ENCODE measurements at regions not wholly inside any gene's neighbourhood (a gene's known extent, or its start where the extent isn't known, plus 50 kb on each side); places are given as distances from the start of the nearest gene placed in this dataset.
"Not testable (repeated sequence)": the region's sequence is repeated elsewhere in the genome, so short reads cannot be mapped to it uniquely, and the experiment has no call there.

DNA sequence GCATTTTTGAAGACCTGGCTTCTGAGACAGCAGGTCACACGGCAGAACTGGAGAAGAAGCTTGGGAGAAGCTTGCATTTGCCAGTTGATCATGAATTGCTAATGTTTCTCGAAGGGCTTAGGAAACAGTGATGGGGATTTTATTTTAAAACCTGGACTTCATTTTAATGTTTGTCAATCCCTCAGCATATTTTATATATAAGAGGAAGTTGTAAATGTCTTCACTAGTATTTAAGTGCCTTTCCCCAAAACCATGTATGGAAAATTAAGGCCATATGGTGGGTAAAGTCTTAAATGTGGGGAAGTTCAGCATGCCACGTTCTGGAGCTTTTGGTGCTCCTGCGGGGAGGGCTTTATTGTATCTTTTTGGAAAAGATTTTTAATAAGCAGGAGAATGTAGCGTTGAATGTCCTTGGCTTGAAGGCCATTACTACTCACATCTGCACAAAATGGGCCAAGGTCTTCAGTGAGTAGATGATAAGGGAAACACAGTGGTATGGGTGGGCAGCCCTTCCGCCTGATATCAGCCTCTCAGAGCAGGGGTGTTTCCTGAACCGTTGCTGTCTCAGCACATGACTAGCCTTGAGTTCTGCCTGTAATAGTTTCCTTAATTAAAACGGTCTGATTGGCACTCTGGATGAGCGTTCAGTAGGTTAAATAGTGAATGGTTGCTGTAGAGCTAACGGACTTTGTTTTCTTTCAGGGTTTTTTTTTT, 511.4 kb downstream of the PCNX1 start:
- no peak for DNase-seq (ENCODE audit: low read depth in 1 of 2, low spot score in 1 of 2)

DNA sequence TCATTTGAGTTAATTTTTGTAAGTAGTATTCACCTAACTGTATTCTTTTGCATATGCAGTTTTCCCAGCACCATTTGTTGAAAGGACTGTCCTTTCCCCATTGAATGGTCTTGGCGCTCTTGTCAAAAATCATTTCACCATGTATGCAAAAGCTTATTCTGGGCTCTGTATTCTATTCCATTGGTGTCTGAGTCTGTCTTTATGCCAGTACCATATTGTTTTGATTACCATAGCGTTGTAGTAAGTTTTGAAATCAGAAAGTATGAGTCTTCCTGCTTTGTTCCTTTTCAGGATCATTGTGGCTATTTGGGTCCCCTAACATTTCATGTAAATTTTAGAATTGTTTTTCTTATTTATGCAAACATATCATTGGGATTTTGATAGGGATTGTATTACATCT, 508.7 kb upstream of the RGS6 start:
- DNase-seq (ENCODE audit: low read depth in 1 of 2, low spot score in 1 of 2) = no peak

DNA sequence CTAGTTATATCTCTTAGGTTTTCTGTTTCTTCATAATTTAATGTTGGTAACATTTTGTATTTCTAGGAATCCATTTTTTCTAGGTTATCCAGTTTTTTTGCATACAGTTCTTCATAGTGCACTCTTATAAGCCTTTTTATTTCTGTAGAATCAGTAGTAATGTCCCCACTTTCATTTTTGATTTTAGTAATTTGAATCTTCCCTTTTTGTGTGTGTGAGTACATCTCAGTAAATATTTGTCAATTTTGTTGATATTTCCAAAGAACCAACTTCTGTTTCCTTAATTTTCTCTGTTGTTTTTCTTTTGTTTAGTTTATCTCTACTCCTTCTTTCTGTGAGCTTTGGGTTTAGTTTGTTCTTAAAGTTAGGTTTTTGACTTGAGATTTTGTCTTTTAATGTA, 507.3 kb upstream of the RGS6 start:
- DNase-seq (ENCODE audit: low read depth in 1 of 2, low spot score in 1 of 2) = no peak

DNA sequence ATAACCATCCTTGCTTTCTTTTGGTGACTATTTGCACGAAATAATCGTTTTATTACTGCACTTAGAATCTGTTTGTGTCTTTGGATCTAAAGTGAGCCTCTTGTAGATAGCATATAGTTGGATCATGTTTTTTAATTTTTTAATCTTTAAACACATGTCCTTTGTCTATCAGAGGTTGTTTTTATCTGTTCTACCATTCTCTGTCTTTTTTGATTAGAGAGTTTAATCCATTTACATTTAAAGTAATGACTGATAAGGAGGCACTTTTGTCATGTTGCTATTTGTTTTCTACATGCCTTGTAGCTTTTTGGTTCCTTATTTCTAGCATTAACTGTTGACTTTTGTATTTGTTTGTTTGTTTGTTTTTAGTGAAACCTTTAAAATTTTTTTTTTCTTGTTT, 506.2 kb upstream of the RGS6 start:
- no peak for DNase-seq (ENCODE audit: low read depth in 1 of 2, low spot score in 1 of 2)

DNA sequence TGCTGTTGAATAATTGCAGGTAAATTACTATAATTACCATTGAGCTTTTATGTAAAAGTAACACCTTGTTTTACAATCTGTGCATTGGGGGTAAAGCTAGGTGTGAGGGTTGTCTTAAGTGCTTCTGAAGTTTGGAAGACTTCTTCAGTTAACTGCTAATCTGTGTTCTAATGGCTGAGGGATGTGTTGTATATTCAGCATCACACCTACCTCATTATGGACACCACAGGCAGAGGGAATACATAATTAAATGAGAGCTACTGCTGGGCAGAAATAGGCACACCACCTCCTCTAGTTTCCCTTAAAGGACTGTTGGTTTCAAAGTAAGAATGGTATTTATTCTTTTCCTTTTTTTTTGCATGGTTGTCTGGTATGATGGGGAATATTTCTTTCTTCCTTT, 502.3 kb upstream of the RGS6 start:
- DNase-seq (ENCODE audit: low read depth in 1 of 2, low spot score in 1 of 2) = no peak

DNA sequence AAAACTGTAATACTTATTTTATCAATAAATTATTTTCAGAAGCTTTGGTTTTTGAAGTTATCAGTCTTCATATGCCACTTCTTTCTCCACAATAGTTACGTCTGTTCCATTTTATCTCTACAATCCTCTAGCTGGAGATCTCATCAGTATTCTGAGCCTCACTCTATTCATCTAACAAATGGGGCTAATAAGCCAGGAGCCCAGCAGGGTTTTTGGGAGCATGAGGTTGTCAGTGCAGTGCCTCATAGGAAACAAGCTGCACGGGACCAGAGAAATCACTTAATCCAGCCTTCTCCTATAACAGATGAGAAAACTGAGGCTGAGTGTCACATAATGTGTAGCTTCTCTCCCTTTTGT, 501.9 kb upstream of the RGS6 start:
- DNase-seq (ENCODE audit: low read depth in 1 of 2, low spot score in 1 of 2) = no peak

DNA sequence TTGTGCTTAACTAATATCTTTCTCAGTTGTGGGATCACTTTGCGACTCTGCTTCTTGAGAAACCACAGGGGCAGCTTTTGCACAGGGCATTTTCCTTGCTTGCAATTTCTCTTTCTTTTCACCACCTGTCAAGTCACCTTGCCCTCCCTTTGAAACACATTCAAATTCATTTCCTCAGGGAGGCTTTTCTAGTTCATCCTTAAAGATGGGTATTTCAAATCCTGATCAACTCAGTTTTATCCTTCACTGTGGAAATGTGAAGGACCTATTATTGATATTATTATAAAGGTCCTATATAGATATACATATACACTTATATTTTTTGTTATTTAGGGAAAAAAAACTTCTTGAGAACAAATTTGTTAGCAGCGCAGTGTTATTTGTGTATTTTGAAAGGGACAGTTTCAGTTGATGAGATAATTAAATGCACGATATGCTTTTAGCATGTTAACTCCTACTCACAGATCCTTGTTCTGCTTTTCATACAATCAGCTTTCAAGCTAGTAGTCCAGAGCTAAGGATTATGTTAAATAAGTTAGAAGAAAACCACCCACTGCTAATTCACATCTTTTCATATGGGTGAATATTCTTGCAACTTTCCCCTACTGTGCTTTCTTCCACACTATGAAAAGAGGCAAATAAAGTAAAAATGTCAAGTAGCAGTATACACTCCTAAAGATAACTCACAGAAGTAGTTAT, 501.4 kb upstream of the RGS6 start:
- DNase-seq (ENCODE audit: low read depth in 1 of 2, low spot score in 1 of 2) = no peak

DNA sequence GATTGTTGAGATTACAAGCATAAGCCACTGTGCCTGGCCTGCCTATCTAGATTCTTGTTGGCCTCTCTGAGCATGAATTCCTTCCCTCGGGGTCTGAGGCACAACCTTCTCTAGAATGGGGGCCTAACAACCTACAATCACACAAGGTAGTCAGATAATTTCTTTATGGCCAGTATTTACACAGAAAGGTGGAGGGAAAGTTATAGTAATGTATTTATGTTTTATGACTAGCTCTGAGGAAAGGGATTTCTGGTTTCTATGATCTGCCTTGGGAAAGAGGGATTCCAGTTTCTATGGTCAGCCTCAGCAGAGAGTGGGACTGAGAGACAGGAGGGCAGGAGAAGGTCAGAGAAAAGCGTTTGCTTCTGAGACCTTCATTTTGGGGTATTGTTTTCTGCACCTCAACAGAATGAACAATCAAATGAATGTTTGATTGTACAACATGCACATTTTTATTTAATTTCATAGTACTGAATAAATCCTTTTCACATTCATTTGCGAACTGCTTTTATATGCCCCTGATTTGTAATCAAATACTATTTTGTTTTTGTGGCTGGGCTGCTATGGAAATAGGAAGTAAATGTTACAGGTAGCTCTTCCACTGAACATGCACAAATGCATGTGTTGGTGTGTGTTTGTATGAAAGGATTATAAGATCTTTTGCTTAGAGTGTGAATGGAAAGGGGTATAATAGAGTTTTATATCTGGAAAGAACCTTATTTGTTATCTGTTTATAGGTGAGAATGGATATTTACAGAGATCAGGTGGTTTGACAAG, 499.7 kb upstream of the RGS6 start:
- DNase-seq (ENCODE audit: low read depth in 1 of 2, low spot score in 1 of 2) = no peak

DNA sequence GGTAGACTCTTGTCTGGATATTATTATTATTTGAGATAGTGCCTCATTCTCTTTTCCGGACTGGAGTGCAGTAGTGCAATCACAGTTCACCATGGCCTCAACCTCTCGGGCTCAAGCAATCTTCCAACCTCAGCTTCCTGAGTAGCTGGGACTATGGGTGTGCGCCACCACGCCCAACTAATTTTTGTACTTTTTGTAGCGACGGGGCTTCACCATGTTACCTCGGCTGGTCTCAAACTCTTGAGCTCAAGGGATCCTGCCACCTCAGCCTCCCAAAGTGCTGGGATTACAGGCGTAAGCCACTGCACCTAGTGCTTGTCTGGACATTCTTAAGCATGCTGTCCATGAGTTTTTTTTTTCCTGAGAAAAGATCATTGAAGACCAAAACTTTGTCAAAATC, 498.9 kb upstream of the RGS6 start:
- DNase-seq (ENCODE audit: low read depth in 1 of 2, low spot score in 1 of 2) = no peak

DNA sequence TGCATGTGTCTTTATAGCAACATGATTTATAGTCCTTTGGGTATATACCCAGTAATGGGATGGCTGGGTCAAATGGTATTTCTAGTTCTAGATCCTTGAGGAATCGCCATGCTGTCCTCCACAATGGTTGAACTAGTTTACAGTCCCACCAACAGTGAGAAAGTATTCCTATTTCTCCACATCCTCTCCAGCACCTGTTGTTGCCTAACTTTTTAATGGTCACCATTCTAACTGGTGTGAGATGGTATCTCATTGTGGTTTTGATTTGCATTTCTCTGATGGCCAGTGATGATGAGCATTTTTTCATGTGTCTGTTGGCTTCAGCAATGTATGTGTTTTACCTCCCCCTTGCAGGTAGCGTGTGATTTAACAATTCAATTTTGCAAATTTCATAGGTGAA, 496.6 kb upstream of the RGS6 start:
- not testable (repeated sequence) for DNase-seq (ENCODE audit: low read depth in 1 of 2, low spot score in 1 of 2)

DNA sequence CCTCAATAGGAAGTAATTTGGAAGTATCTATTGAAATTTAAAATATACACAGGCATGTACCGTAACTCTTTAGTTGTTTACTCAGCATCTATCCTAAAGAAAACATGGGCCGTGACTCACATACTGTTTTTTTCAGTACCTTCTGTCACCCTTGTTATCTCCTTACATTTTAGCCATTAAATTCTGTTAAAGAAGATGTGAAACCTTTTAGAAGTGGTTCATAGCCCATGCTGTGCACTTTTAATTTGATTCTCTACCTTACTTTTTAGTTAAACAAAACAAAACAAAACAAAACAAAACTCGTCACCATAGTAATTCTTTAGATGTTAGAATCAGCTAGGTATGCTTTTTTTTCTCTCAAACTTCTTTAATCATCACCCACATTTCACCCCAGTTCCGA, 494.4 kb upstream of the RGS6 start:
- DNase-seq (ENCODE audit: low read depth in 1 of 2, low spot score in 1 of 2) = no peak

DNA sequence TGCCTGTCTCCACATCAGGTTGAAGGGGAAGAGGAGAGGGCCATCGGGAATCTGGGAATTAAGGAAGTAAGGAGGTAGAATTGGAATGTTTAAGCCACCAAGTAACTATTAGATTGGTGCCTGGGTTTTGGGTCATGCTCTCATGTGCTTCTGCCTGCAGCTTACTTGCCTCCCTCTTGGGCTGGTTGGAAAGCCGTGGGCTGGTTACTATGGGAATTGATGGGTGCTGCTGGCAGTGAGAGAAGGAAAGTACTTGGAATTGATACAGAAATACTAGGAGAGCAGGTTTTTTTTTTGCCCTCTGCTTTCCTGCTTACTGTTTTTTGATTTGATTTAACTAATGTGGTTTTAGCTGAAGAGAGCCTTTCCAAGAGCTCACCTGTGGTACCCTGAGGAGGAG, 493.5 kb upstream of the RGS6 start:
- DNase-seq (ENCODE audit: low read depth in 1 of 2, low spot score in 1 of 2) = no peak

DNA sequence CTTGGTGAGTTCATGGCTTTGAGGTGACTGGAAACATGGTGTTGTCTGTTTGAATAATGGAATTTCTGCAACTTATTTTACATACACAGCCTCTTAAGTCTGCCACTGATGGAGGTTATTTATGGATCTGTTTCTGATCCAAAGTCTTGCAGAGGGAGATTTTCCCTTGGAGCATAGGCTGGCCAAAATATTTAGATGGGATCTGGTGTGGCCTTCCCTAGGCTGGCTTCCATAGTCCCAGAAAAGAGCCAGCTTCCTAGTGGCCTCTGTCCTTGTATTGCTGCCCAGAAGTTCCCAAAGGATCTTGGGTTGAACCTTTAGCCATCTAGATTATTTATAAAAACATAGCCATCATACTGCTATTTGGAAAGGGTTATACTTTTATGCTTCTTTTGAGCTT, 491.1 kb upstream of the RGS6 start:
- no peak for DNase-seq (ENCODE audit: low read depth in 1 of 2, low spot score in 1 of 2)

DNA sequence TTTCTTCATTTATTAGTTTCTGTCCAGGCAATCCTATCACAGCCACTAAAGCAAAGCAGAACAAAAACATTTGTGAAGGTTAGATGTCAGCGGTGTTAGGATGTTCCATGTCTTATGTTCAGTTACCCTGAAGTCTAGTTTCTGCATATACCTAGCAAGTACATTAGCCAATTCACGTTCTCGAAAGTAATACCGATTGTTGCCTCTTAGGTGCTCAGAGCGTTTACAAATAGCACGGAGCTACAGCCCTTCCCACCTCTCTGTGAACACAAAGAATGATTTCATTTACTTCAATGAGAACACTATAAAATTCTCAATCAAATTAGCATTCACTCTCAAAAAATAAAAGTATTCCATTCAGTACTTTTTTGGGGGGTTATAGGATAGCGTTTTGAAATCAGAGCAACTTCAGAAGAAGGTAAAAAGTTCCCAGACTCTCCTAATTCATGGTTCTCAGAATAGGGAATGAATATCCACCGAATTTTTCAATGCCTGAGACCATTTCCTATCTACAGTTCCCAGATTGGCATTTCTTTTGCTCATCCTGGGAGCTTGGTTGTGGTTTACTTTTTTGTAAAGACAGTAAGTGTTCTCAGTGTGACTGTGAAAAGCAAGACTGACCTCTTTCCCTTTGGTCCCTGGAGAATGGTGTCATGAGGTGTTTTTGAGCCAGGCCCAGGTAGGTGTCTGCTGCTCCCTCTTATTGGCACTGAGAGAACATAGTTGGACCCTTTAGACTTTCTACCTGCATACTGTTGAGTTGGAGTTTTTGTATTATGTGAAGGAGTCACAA, 488.0 kb upstream of the RGS6 start:
- DNase-seq (ENCODE audit: low read depth in 1 of 2, low spot score in 1 of 2) = no peak

DNA sequence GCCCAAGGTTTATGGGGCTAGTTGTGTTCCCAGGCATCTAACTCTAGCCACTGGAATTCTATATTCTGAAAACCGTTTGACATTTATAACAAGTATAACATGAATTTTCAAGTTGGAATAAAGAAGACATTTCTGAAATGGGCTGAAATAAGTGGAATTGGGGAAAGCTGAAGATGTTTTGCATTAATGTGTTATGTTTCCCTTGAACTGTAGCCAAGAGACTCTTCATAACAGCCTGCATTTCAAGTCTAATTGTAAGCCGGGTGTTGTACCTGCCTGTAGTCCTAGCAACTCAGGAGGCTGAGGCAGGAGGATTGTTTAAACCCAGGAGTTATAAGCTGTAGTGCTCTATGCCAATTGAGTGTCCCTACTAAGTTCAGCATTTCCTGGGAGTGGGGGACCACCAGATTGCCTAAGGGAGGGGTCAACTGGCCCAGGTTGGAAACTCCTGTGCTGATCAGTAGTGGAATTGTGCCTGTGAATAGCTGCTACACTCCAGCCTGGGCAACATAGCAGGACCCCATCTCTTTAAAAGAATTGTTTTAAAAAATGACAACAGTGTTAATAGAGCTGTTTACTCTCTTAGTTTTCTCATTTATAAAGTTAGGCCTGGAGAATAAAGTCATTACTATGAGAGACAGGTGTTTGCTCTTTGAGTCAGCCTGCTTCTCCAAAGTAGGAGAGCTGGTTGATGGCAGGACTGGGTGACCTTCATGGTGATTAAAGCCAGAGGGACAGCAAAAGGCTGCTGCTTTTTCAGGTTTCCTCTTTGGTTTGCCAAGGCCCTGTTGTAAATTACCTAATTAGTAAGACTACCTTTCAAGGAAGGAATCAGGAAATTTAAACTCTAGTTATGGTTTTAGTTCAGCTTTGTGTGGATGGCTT, 483.6 kb upstream of the RGS6 start:
- no peak for DNase-seq (ENCODE audit: low read depth in 1 of 2, low spot score in 1 of 2)

DNA sequence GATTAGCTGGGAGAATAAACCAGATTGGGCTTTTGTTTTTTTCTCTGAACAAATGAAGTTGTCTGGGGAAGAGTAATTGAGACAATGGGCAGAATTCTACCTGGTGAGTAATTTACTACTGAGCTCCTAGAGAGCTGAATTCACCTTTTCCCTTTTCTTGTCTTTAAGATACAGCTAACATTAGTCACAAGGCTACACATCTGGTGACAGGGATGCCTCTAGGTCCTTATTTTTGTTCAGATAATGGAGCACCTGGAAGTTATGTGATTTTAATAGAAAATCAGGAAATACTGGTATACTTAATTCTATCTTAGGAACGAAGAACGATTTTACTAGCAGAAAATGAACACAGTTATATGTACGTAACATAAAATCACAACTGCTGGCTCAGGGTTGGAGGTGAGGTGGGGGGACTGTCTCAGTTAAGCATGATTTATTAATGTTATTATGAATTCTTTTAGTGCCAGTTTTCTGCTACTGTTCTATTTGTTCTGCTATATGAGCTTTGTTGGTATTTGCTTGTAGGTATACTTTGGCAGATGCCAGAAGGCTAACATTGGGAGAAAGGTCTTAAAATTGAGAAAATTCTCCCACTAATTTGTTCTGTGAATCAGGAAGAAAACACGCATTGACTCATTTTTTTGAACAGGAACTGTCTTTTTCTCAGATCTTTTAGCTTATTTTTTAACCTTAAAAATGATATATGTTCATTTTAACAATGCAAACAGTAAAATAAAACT, 482.7 kb upstream of the RGS6 start:
- DNase-seq (ENCODE audit: low read depth in 1 of 2, low spot score in 1 of 2) = no peak

DNA sequence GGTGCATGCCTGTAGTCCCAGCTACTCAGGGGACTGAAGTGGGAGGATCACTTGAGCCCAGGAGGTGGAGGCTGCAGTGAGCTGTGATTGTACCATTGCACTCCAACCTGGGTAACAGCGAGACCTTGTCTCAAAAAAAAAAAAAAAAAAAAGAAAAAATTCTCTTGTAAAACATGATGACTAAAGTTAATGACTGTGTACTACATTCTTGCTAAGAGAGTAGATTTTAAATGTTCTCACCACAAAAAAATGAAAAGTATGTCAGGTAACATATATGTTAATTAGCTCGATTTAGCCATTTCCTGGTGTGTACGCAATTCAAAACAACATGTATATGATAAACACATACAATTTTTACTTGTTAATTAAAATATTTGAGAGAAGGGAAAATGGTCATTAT, 480.7 kb upstream of the RGS6 start:
- DNase-seq (ENCODE audit: low read depth in 1 of 2, low spot score in 1 of 2) = no peak

DNA sequence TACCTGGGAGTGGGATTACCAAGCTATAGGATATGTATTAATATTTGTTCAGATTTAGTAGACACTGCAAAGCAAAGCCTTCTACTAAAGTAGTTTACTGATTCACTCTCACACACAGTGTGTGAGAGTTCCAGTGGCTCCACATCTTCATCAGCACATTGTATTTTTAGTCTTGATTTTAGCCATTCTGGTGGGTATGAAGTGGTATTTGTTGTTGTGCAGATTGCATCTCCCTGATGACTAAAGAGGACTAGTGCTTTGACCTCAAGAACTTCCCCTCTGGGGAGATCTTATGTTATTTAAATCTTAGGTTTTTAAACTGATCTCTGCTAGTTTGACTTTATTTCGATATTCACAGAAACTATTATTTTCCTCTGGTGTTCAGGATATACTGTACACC, 479.7 kb upstream of the RGS6 start:
- no peak for DNase-seq (ENCODE audit: low read depth in 1 of 2, low spot score in 1 of 2)

DNA sequence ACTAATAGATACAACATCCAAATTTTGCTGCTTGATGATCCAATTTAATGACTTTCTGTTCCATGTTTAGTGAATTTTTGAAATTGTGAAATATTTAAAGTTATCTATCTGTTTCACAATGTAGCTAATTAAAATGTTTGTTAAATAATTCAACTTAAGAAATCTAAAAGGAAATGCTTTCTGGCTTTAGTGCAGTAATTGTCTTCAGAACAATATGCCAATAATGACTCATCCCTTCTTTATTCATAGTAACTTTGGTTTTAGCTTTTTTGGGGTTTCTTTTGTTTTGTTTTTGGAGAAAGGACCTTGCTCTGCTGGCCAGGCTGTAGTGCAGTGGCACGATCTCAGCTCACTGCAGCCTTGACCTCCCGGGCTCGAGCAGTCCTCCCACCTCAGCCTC, 479.2 kb upstream of the RGS6 start:
- DNase-seq (ENCODE audit: low read depth in 1 of 2, low spot score in 1 of 2) = no peak

DNA sequence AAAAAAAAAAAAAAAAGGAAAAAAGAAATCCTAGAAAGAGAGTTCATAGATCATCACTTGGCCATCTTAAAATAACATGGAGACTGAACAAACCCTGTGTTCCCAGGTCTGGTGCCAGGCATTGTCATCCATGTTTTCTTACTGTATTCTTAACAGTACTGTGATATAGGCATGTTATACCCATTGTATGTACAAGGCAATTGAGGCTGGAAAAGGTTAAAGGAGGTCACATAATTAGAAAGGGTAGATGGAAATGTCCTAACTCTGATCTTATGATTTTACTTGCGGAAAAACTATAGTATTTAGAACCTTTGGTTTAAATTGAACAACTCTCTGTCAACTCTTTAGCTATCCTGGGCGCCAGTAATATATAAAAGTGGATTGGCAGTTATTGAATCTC, 478.2 kb upstream of the RGS6 start:
- no peak for DNase-seq (ENCODE audit: low read depth in 1 of 2, low spot score in 1 of 2)

All from activated CD4-positive, alpha-beta T cell treated with anti-CD3 and anti-CD28 coated beads, Interleukin-2, amount 50 U/mL, for 24 hours (primary cell).